GM12878 (cell line): ENCODE measurements at regions not wholly inside any gene's neighbourhood (a gene's known extent, or its start where the extent isn't known, plus 50 kb on each side); places are given as distances from the start of the nearest gene placed in this dataset.

Experiments used
- CTCF ChIP-seq, 3 experiments: IDR thresholded peaks in 2 of 3; conservative IDR thresholded peaks in 1 of 3; 2 replicates each; pipeline ENCODE4 v1.5.1; 2011; ENCODE audit warnings: low read depth in 3 of 3, low read length in 3 of 3, mild to moderate bottlenecking in 3 of 3, control low read depth in 2 of 3, moderate library complexity in 2 of 3, inconsistent platforms in 1 of 3, mixed read lengths in 1 of 3; ENCODE audit not compliant: control insufficient read depth in 2 of 3, insufficient read depth in 1 of 3; ENCODE audit errors: extremely low read depth in 1 of 3
- EZH2 ChIP-seq: IDR thresholded peaks from 2 replicates; pipeline ENCODE4 v1.6.1; 2012; ENCODE audit warnings: low read depth, mild to moderate bottlenecking, control low read depth, inconsistent platforms, low read length, borderline replicate concordance; ENCODE audit not compliant: control insufficient read depth
- FOS ChIP-seq: IDR thresholded peaks from 3 replicates; pipeline ENCODE4 v1.6.1; 2011; ENCODE audit warnings: borderline replicate concordance; ENCODE audit not compliant: insufficient read length; ENCODE audit errors: extremely low read depth
- NFYA ChIP-seq: IDR thresholded peaks from 2 replicates; pipeline ENCODE4 v1.6.1; 2011; ENCODE audit warnings: low read depth, mild to moderate bottlenecking, low read length, improper control_type of control experiment, borderline replicate concordance

DNA sequence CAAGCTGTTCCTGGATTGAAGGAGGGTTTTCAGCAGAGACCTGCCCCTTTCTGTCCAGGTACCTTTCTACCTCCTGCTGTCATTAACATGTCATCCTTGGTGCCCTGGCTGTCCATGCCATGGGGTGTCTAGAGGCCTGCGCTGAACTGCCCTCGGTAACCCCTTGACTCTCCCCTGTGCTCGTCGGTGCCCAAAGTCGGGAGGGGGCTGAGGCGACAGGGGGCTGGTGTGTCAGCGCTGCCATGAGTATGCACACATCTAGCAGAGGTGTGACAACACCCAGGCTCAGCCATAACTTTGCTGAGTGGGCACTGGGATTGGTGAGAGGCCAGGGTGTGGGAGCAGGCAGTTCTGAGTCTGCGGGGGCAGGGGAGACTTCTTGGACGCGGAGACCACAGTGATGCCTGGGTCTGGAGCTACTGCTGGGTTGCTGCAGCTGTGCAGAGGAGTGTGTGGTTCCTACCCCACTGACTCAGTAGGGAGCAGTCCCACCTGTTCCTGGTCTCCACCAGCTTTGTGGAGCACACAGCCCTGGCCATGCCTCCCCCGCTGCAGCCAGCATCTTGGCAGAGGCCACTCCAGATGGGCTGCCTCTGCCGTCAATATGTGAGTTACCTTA lies 376.2 kb upstream of the SEMA3C start:
- TF ChIP-seq EZH2: no peak
- TF ChIP-seq CTCF (IDR thresholded peaks at IDR 0.05 in 2 of 3, conservative IDR thresholded peaks at IDR 0.05 in 1 of 3; ENCODE audit: control insufficient read depth in 2 of 3, extremely low read depth in 1 of 3, insufficient read depth in 1 of 3, low read depth in 3 of 3, low read length in 3 of 3): no peak
- TF ChIP-seq FOS: no peak
- no peak for TF ChIP-seq NFYA
